OCI-LY3 (cell line): ENCODE measurements at regions not wholly inside any gene's neighbourhood (a gene's known extent, or its start where the extent isn't known, plus 50 kb on each side); places are given as distances from the start of the nearest gene placed in this dataset.

Source experiments
- EZH2phosphoT487 ChIP-seq: fragments of 200-600 bp; shearing (Covaris generic); IDR thresholded peaks from 2 replicates; pipeline ENCODE4 v1.6.1; 2018; ENCODE audit warnings: antibody characterized with exemption, mixed run types, low read depth
- TF ChIP-seq, protein P1 (sequence below): fragments of 200-600, 300-600 bp; sonication (generic); IDR thresholded peaks from 2 replicates; pipeline ENCODE4 v1.5.1; 2014; ENCODE audit warnings: antibody characterized with exemption, low read length, low read depth

DNA sequence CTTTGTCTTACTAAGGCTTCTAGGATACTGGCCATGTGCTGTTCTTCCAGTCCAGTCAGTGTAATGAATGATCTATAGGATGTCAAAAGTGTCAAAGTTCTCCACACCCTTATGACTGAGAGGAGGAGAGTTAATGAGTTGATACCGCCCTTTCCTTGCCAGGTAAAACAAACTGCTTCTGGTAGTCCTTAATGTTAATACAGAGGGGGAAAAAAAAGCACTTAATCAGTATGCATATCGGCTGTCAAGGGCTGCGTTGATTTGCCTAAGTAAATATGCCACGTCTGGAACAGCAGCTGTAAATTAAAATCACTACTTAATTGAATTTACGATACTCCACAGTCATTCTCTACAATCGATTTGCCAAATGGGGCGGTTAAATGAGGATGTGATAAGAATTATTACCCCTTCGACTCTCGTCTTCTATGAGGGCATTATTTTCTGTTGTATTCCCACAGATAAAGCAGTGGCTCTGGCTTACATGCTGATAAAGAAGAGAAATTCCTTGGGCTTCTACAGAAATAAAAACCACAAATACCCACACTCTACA is 416.0 kb downstream of the KCNH5 start:
- TF ChIP-seq, protein P1, sequence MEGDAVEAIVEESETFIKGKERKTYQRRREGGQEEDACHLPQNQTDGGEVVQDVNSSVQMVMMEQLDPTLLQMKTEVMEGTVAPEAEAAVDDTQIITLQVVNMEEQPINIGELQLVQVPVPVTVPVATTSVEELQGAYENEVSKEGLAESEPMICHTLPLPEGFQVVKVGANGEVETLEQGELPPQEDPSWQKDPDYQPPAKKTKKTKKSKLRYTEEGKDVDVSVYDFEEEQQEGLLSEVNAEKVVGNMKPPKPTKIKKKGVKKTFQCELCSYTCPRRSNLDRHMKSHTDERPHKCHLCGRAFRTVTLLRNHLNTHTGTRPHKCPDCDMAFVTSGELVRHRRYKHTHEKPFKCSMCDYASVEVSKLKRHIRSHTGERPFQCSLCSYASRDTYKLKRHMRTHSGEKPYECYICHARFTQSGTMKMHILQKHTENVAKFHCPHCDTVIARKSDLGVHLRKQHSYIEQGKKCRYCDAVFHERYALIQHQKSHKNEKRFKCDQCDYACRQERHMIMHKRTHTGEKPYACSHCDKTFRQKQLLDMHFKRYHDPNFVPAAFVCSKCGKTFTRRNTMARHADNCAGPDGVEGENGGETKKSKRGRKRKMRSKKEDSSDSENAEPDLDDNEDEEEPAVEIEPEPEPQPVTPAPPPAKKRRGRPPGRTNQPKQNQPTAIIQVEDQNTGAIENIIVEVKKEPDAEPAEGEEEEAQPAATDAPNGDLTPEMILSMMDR, result no peak
- no peak for TF ChIP-seq EZH2phosphoT487
